ENCODE measurements at regions not wholly inside any gene's neighbourhood (a gene's known extent, or its start where the extent isn't known, plus 50 kb on each side); places are given as distances from the start of the nearest gene placed in this dataset.
"Not testable (repeated sequence)": the region's sequence is repeated elsewhere in the genome, so short reads cannot be mapped to it uniquely, and the experiment has no call there.

DNA sequence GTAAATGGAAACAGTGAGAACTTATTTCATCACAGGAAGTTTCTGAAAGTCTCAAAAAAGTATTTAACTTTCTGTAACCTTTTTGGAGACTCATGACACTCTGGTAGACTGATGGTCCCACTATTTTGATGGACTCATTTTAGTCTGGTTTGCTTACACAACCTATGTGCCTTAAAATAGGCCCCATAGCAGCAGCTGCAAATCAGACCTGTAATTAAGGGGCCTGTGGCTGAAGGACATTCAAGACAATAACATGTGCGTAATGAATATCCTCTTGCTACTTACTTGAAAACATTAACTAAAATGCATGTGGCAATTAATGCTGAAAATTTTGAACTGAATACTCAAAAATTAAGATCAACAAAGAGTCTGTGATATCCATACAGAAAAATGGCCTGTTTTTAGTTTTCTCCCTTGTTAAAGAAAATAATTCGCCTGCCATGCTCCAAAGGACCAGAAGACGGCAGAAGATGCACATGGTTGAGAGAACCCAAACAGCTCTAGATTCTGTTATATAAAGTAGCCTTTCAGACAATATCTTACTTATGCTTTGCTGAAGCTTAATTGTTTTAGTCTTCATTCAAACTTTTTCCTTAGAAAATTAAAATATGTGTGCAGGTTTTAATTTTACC lies 568.5 kb downstream of the KCNA4 start:
- TF ChIP-seq EZH2 (IDR thresholded peaks at IDR 0.05) (no peak), POLR2AphosphoS5 (IDR thresholded peaks at IDR 0.05; ENCODE audit: borderline replicate concordance, low read depth, low read length) (no peak), FOXP2 (optimal IDR thresholded peaks at IDR 0.05; ENCODE audit: control extremely low read depth, extremely low read length, insufficient read depth) (no peak)
- no peak overlapping the region for H3K27ac ChIP-seq
- no peak overlapping the region for H3K9ac ChIP-seq (ENCODE audit: insufficient read length)
- H3K4me3 ChIP-seq, result no peak overlapping the region
- peak; percentile 1 for DNase-seq (ENCODE audit: low read depth, low spot score)
- no peaks in the 10 kb centered on the region for H3K36me3 ChIP-seq (ENCODE audit: insufficient read depth, low read length)
- H3K9me3 ChIP-seq (ENCODE audit: low read depth, low read length), result no peaks in the 10 kb centered on the region

DNA sequence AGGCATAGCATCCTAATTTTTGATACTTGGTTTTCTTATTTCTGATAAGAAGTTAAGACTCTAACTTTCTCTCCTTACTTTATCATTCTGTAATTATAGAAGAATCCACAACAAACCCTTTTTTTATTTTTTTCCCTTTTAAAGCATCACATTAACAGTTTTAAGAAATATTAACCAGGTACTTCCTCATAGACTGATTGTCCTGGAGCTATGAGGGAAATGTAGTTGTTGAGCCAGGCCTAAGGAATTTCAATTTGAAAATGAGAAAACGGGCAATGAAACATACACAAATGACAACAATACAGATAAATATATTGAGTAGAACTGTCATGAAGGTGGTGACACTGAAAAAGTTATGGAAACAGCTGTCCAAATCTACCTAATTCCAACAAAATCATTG lies 569.0 kb downstream of the KCNA4 start:
- H3K9me3 ChIP-seq (ENCODE audit: low read depth, low read length), result no peaks in the 10 kb centered on the region
- no peak for TF ChIP-seq POLR2AphosphoS5 (IDR thresholded peaks at IDR 0.05; ENCODE audit: borderline replicate concordance, low read depth, low read length)
- TF ChIP-seq EZH2 (IDR thresholded peaks at IDR 0.05), result no peak
- TF ChIP-seq FOXP2 (optimal IDR thresholded peaks at IDR 0.05; ENCODE audit: control extremely low read depth, extremely low read length, insufficient read depth), result no peak
- H3K9ac ChIP-seq (ENCODE audit: insufficient read length), result no peak overlapping the region
- H3K27ac ChIP-seq, result no peak overlapping the region
- no peak for DNase-seq (ENCODE audit: low read depth, low spot score)
- H3K36me3 ChIP-seq (ENCODE audit: insufficient read depth, low read length), result no peaks in the 10 kb centered on the region
- H3K4me3 ChIP-seq, result no peak overlapping the region

DNA sequence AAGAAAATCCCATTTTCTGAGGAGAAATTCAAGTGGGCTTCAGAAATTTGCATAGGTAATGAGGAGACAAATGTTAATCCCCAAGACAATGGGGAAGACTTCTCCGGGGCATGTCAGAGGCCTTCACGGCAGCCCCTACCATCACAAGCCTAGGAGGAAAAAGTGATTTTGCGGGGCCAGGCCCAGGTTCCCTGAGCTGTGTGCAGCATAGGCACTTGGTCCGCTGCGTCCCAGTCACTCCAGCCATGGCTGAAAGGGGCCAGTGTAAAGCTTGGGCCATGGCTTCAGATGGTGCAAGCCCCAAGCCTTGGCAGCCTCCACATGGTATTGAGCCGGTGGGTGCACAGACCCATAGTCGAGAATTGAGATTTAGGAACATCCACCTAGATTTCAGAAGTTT lies 570.7 kb downstream of the KCNA4 start:
- no peak for DNase-seq (ENCODE audit: low read depth, low spot score)
- H3K9ac ChIP-seq (ENCODE audit: insufficient read length), result no peak overlapping the region
- no peak for TF ChIP-seq FOXP2 (optimal IDR thresholded peaks at IDR 0.05; ENCODE audit: control extremely low read depth, extremely low read length, insufficient read depth)
- TF ChIP-seq EZH2 (IDR thresholded peaks at IDR 0.05), result no peak
- no peak for TF ChIP-seq POLR2AphosphoS5 (IDR thresholded peaks at IDR 0.05; ENCODE audit: borderline replicate concordance, low read depth, low read length)
- no peaks in the 10 kb centered on the region for H3K9me3 ChIP-seq (ENCODE audit: low read depth, low read length)
- H3K27ac ChIP-seq, result no peak overlapping the region
- no peaks in the 10 kb centered on the region for H3K36me3 ChIP-seq (ENCODE audit: insufficient read depth, low read length)
- H3K4me3 ChIP-seq, result no peak overlapping the region

DNA sequence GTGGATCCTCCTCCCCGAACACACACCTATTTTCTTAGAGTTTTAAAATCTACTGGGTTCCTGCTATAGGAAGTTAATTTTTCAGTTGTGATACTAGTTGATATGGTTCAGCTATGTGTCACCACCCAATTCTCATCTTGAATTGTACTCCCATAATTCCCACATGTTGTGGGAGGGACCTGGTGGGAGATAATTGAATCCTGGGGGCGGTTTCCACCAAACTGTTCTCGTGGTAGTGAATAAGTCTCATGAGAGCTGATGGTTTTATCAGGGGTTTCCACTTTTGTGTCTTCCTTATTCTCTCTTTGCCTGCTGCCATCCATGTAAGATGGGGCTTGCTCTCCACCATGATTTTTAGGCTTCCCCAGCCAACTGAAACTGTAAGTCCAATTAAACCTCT lies 571.6 kb downstream of the KCNA4 start:
- H3K4me3 ChIP-seq; H3K27ac ChIP-seq; H3K36me3 ChIP-seq (ENCODE audit: insufficient read depth, low read length); DNase-seq (ENCODE audit: low read depth, low spot score); H3K9me3 ChIP-seq (ENCODE audit: low read depth, low read length); H3K9ac ChIP-seq (ENCODE audit: insufficient read length): not testable (repeated sequence)

DNA sequence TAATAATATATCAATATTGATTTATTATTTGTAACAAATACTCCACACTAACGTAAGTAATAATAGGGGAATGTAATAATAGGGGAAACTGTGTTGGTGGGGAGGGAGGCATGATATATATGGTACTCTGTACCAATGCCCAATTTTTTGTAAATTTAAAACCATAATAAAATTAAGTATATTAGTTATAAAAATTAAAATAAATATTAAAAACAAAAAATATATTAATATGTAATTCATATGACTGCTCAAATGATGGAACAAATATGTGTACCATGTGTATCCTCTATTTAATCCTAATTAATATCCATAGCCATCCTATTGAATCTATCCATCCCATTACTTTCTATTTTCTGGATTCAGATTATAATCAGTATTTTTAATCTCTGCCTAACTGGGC lies 578.0 kb downstream of the KCNA4 start:
- Histone ChIP-seq H3K9me3 (ENCODE audit: low read depth, low read length) (no peaks in the 10 kb centered on the region), H3K36me3 (ENCODE audit: insufficient read depth, low read length) (no peaks in the 10 kb centered on the region), H3K9ac (ENCODE audit: insufficient read length) (no peak overlapping the region), H3K4me3 (no peak overlapping the region), H3K27ac (no peak overlapping the region)
- TF ChIP-seq FOXP2 (optimal IDR thresholded peaks at IDR 0.05; ENCODE audit: control extremely low read depth, extremely low read length, insufficient read depth) (no peak), EZH2 (IDR thresholded peaks at IDR 0.05) (no peak), POLR2AphosphoS5 (IDR thresholded peaks at IDR 0.05; ENCODE audit: borderline replicate concordance, low read depth, low read length) (no peak)
- no peak for DNase-seq (ENCODE audit: low read depth, low spot score)

DNA sequence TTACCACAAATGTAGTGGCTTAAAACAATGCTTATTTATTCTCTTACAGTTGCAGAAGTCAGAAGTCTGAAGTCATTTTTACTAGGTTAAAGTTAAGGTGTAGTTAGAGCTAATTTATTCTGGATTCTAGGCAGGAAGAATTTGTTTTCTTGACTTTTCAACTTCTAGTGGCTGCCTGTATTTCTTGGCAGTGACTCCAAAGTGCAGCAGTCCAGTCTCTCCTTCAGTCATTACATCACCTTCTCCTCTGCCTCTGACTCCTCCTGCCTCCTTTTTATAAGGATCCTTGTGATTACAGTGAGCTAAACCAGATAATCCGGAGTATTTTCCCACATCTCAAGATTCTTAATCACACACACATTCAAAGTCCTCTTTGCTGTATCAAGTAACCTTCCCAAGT lies 581.4 kb downstream of the KCNA4 start:
- no peaks in the 10 kb centered on the region for H3K9me3 ChIP-seq (ENCODE audit: low read depth, low read length)
- no peak for DNase-seq (ENCODE audit: low read depth, low spot score)
- no peak overlapping the region for H3K9ac ChIP-seq (ENCODE audit: insufficient read length)
- TF ChIP-seq EZH2 (IDR thresholded peaks at IDR 0.05) (no peak), POLR2AphosphoS5 (IDR thresholded peaks at IDR 0.05; ENCODE audit: borderline replicate concordance, low read depth, low read length) (no peak), FOXP2 (optimal IDR thresholded peaks at IDR 0.05; ENCODE audit: control extremely low read depth, extremely low read length, insufficient read depth) (no peak)
- H3K36me3 ChIP-seq (ENCODE audit: insufficient read depth, low read length), result no peaks in the 10 kb centered on the region
- no peak overlapping the region for H3K27ac ChIP-seq
- no peak overlapping the region for H3K4me3 ChIP-seq

DNA sequence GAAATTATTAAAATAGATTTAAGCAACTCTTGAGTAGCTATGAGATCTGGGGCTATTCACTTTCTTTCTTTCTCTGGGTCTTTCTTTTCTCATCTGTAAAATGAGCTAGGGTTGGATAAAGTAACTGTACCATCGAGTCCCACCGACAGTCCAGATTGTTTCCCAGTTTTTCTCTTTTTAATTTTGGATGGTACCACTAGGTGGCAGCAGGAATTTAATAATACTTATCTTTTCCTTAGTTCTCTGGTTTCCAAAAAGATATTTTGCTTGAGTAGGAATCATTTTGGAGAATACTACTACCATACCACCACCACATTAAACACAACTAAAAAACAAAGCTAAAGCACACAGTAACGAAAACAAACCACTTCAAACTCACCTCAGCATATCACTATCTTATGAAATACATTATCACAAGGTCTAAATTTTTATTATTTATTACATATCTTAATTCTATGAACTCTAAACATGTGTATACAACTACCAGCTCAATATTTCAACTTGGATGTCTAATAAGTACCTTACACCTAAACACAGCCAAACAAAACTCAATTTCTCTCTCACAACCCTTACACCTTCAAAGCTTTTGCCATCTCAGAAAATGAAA lies 584.0 kb downstream of the KCNA4 start:
- TF ChIP-seq FOXP2 (optimal IDR thresholded peaks at IDR 0.05; ENCODE audit: control extremely low read depth, extremely low read length, insufficient read depth) (no peak), EZH2 (IDR thresholded peaks at IDR 0.05) (no peak), POLR2AphosphoS5 (IDR thresholded peaks at IDR 0.05; ENCODE audit: borderline replicate concordance, low read depth, low read length) (no peak)
- Histone ChIP-seq H3K27ac (no peak overlapping the region), H3K9me3 (ENCODE audit: low read depth, low read length) (no peaks in the 10 kb centered on the region), H3K4me3 (no peak overlapping the region), H3K9ac (ENCODE audit: insufficient read length) (no peak overlapping the region), H3K36me3 (ENCODE audit: insufficient read depth, low read length) (no peaks in the 10 kb centered on the region)
- peak; percentile 0 for DNase-seq (ENCODE audit: low read depth, low spot score)

DNA sequence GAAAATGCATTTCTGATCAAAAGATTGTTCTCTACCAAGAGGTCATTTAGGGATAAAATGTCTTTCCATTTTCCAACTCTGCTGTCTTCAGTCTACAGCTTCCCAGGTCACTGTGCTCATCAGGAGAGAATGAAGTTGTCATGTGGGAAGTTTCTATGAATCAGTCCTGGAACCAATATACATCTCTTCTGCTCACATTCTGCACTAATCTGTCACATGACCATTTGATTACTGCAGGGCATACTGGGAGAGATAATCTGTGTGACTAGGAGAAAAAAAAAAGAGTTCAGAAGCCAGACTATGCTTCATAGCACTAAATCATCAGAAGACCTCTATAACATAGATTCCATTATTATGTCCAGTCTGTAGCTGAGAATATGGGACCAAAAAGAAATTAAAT lies 611.5 kb downstream of the KCNA4 start:
- Histone ChIP-seq H3K27ac (no peak overlapping the region), H3K4me3 (no peak overlapping the region), H3K9ac (ENCODE audit: insufficient read length) (no peak overlapping the region), H3K9me3 (ENCODE audit: low read depth, low read length) (no peaks in the 10 kb centered on the region), H3K36me3 (ENCODE audit: insufficient read depth, low read length) (no peaks in the 10 kb centered on the region)
- DNase-seq (ENCODE audit: low read depth, low spot score), result no peak
- TF ChIP-seq FOXP2 (optimal IDR thresholded peaks at IDR 0.05; ENCODE audit: control extremely low read depth, extremely low read length, insufficient read depth) (no peak), POLR2AphosphoS5 (IDR thresholded peaks at IDR 0.05; ENCODE audit: borderline replicate concordance, low read depth, low read length) (no peak), EZH2 (IDR thresholded peaks at IDR 0.05) (no peak)

DNA sequence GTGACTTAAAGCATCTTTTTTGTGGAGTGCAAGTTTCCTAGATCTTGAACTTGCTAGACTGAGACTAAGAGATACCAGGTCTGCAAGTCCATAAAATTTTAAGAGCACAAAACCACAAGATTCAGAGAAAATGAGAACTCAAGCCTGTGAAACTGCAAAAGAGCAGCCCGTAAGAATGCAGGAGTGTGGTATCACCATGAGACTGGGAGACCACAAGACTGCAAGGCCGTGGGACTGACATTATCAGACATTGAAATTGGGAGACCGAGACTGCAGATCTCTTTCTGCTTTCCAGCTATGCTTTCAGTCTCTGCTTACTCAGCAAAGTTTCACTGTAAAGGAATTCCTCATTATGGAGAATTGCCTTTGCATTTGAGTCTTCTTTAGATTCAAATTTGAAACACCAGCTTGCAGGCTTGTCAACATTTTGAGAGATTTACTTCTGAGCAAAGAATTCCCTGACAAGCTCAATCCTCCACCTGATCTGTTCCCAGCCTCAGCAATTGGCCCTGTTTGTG lies 621.2 kb downstream of the KCNA4 start:
- DNase-seq (ENCODE audit: low read depth, low spot score), result no peak
- Histone ChIP-seq H3K36me3 (ENCODE audit: insufficient read depth, low read length) (no peaks in the 10 kb centered on the region), H3K4me3 (no peak overlapping the region), H3K9ac (ENCODE audit: insufficient read length) (no peak overlapping the region), H3K27ac (no peak overlapping the region), H3K9me3 (ENCODE audit: low read depth, low read length) (no peaks in the 10 kb centered on the region)
- TF ChIP-seq POLR2AphosphoS5 (IDR thresholded peaks at IDR 0.05; ENCODE audit: borderline replicate concordance, low read depth, low read length) (no peak), EZH2 (IDR thresholded peaks at IDR 0.05) (no peak), FOXP2 (optimal IDR thresholded peaks at IDR 0.05; ENCODE audit: control extremely low read depth, extremely low read length, insufficient read depth) (no peak)
